GM12878 (cell line): ENCODE measurements at regions not wholly inside any gene's neighbourhood (a gene's known extent, or its start where the extent isn't known, plus 50 kb on each side); places are given as distances from the start of the nearest gene placed in this dataset.

ENCODE experiments used
- ATF2 ChIP-seq: IDR thresholded peaks from 2 replicates; pipeline ENCODE4 v1.6.1; 2012; ENCODE audit warnings: low read length, inconsistent platforms
- BHLHE40 ChIP-seq, 2 experiments: fragments of 450-650 bp in 1 of 2; IDR thresholded peaks; 2 replicates each; pipeline ENCODE4 v1.6.1; 2011 to 2017; ENCODE audit warnings: low read depth in 2 of 2, borderline replicate concordance in 1 of 2, improper control_type of control experiment in 1 of 2, low read length in 1 of 2, mild to moderate bottlenecking in 1 of 2
- CTCF ChIP-seq, 3 experiments: IDR thresholded peaks in 2 of 3; conservative IDR thresholded peaks in 1 of 3; 2 replicates each; pipeline ENCODE4 v1.5.1; 2011; ENCODE audit warnings: low read depth in 3 of 3, low read length in 3 of 3, mild to moderate bottlenecking in 3 of 3, control low read depth in 2 of 3, moderate library complexity in 2 of 3, inconsistent platforms in 1 of 3, mixed read lengths in 1 of 3; ENCODE audit not compliant: control insufficient read depth in 2 of 3, insufficient read depth in 1 of 3; ENCODE audit errors: extremely low read depth in 1 of 3
- EP300 ChIP-seq, 2 experiments: fragments of 150-350 bp in 1 of 2; IDR thresholded peaks; 2 replicates each; pipeline ENCODE4 v1.6.1; 2011 to 2012; ENCODE audit warnings: low read depth in 2 of 2, low read length in 2 of 2, borderline replicate concordance in 1 of 2, improper control_type of control experiment in 1 of 2, inconsistent platforms in 1 of 2; ENCODE audit not compliant: control insufficient read depth in 1 of 2
- FOXK2 ChIP-seq: fragments of 450-650 bp; IDR thresholded peaks from 2 replicates; pipeline ENCODE4 v1.6.1; 2017; ENCODE audit warnings: mild to moderate bottlenecking, moderate library complexity
- MAX ChIP-seq: IDR thresholded peaks from 2 replicates; pipeline ENCODE4 v1.6.1; 2012; ENCODE audit warnings: low read depth, low read length, improper control_type of control experiment
- NRF1 ChIP-seq: conservative IDR thresholded peaks from 2 replicates; pipeline ENCODE4 v1.6.1; 2011; ENCODE audit warnings: mild to moderate bottlenecking, low read depth, low read length, improper control_type of control experiment
- POLR2A ChIP-seq: IDR thresholded peaks from 2 replicates; pipeline ENCODE4 v1.6.1; 2011; ENCODE audit warnings: low read depth, mild to moderate bottlenecking, low read length
- POLR2AphosphoS5 ChIP-seq: IDR thresholded peaks from 2 replicates; pipeline ENCODE4 v1.6.1; 2011; ENCODE audit warnings: mild to moderate bottlenecking, low read length, inconsistent platforms
- RCOR1 ChIP-seq: conservative IDR thresholded peaks from 2 replicates; pipeline ENCODE4 v1.6.1; 2012; ENCODE audit warnings: low read depth, low read length, improper control_type of control experiment
- SIX5 ChIP-seq: IDR thresholded peaks from 2 replicates; pipeline ENCODE4 v1.6.1; 2011; ENCODE audit warnings: mild to moderate bottlenecking, low read depth, low read length, moderate library complexity; ENCODE audit not compliant: severe bottlenecking
- SMARCA5 ChIP-seq: fragments of 450-650 bp; IDR thresholded peaks from 2 replicates; pipeline ENCODE4 v1.6.1; 2017; ENCODE audit warnings: mild to moderate bottlenecking
- TAF1 ChIP-seq: IDR thresholded peaks from 2 replicates; pipeline ENCODE4 v1.6.1; 2011; ENCODE audit warnings: mild to moderate bottlenecking, low read depth, low read length, borderline replicate concordance

- TF ChIP-seq CTCF (IDR thresholded peaks at IDR 0.05 in 2 of 3, conservative IDR thresholded peaks at IDR 0.05 in 1 of 3; ENCODE audit: control insufficient read depth in 2 of 3, extremely low read depth in 1 of 3, insufficient read depth in 1 of 3, low read depth in 3 of 3, low read length in 3 of 3) = no peak
- no peak for TF ChIP-seq NRF1
- no peak for TF ChIP-seq ATF2
- no peak for TF ChIP-seq POLR2AphosphoS5
- no peak for TF ChIP-seq BHLHE40 (IDR thresholded peaks at IDR 0.05; ENCODE audit: borderline replicate concordance in 1 of 2, low read depth in 2 of 2, low read length in 1 of 2)
- TF ChIP-seq EP300 (IDR thresholded peaks at IDR 0.05; ENCODE audit: borderline replicate concordance in 1 of 2, control insufficient read depth in 1 of 2, low read depth in 2 of 2, low read length in 2 of 2) = no peak
- no peak for TF ChIP-seq FOXK2
- TF ChIP-seq TAF1 = no peak
- no peak for TF ChIP-seq SMARCA5
- no peak for TF ChIP-seq POLR2A
- TF ChIP-seq MAX = no peak
- TF ChIP-seq SIX5 = no peak
- no peak for TF ChIP-seq RCOR1
Observed at GRCh38 chr1:187257476-187257875, 428.7 kb downstream of the PLA2G4A start.
